Transverse colon (tissue), 1 donor: ENCODE measurements at regions not wholly inside any gene's neighbourhood (a gene's known extent, or its start where the extent isn't known, plus 50 kb on each side); places are given as distances from the start of the nearest gene placed in this dataset.

Experiments
- EP300 ChIP-seq: sonication (generic); formaldehyde crosslinking; IDR thresholded peaks from one replicate; pipeline ENCODE4 v1.6.1; 2017; ENCODE audit warnings: antibody characterized with exemption, low read depth
- POLR2A ChIP-seq: fragments of 450-650 bp; IDR thresholded peaks from one replicate; pipeline ENCODE4 v1.6.1; 2016; ENCODE audit warnings: antibody characterized with exemption, mild to moderate bottlenecking, moderate library complexity

GRCh38 chr1:47703156-47703825 is 265.4 kb downstream of the FOXD2 start:
- TF ChIP-seq POLR2A (no peak), EP300 (no peak)
